Calu3 (cell line): ENCODE measurements at regions not wholly inside any gene's neighbourhood (a gene's known extent, or its start where the extent isn't known, plus 50 kb on each side); places are given as distances from the start of the nearest gene placed in this dataset.

ENCODE experiments used
- BruUV-seq: library from RNA; stranded (reverse); fragments of 400-500 nt; replicated peaks from 2 replicates; lab custom pipeline; 2021; lab: Mats Ljungman, UMichigan
- CTCF ChIA-PET: fragments of 300-600 bp; sonication (Branson Sonifier 250); formaldehyde crosslinking; loops from one replicate; lab custom pipeline; 2022; ENCODE audit warnings: antibody characterized with exemption; lab: Charles Lee
- DNase-seq: peaks from one replicate; pipeline ENCODE4 v3.0.0; 2022
- H3K27ac Mint-ChIP-seq: one replicate; pipeline ENCODE4 v1.8.0; 2022; ENCODE audit warnings: mixed read lengths; ENCODE audit not compliant: unreplicated experiment
- H3K27me3 Mint-ChIP-seq: one replicate; pipeline ENCODE4 v1.8.0; 2022; ENCODE audit warnings: mixed read lengths; ENCODE audit not compliant: unreplicated experiment
- H3K36me3 Mint-ChIP-seq: one replicate; pipeline ENCODE4 v1.8.0; 2022; ENCODE audit warnings: mild to moderate bottlenecking, moderate library complexity, mixed read lengths; ENCODE audit not compliant: insufficient read depth, unreplicated experiment
- H3K4me1 Mint-ChIP-seq: one replicate; pipeline ENCODE4 v1.8.0; 2022; ENCODE audit warnings: mild to moderate bottlenecking, low read depth, mixed read lengths; ENCODE audit not compliant: unreplicated experiment
- H3K4me3 Mint-ChIP-seq: one replicate; pipeline ENCODE4 v1.8.0; 2022; ENCODE audit warnings: mild to moderate bottlenecking, low read depth, moderate library complexity, mixed read lengths; ENCODE audit not compliant: unreplicated experiment
- H3K9me3 Mint-ChIP-seq: one replicate; pipeline ENCODE4 v1.8.0; 2022; ENCODE audit warnings: low read depth, mixed read lengths; ENCODE audit not compliant: unreplicated experiment
- intact Hi-C: fragments of 100-400 bp; cut with micrococcal nuclease; formaldehyde crosslinking; loops from one replicate; pipeline ENCODE4 v1.10.0; 2022; ENCODE audit not compliant: unreplicated experiment
- TF ChIP-seq, protein P1 (sequence below): fragments of 200-600 bp; IDR thresholded peaks from one replicate; pipeline ENCODE4 v1.8.0; 2022; ENCODE audit warnings: antibody characterized with exemption; ENCODE audit not compliant: unreplicated experiment

DNA sequence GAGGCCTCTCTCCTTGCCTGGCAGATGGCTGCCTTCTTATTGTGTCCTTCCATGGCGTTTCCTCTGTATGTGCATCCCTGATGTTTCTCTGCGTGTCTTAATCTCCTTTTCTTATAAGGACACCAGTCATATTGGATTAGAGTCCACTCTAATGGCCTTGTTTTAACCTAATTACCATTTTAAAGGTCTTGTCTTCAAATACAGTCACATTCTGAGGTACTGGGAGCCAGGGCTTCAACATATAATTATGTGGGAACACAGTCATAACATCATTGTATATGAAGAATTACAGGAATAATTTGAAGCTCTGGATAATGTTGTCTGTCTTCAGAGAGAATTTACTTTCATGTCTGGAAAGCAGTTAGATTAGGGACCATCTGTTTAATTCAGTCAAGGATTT, 56.4 kb upstream of the PTGFR start:
- no peaks in the 10 kb centered on the region for H3K27me3 Mint-ChIP-seq
- H3K36me3 Mint-ChIP-seq: no peaks in the 10 kb centered on the region
- no peak for DNase-seq
- BruUV-seq: no TSS peak
- TF ChIP-seq, protein P1, sequence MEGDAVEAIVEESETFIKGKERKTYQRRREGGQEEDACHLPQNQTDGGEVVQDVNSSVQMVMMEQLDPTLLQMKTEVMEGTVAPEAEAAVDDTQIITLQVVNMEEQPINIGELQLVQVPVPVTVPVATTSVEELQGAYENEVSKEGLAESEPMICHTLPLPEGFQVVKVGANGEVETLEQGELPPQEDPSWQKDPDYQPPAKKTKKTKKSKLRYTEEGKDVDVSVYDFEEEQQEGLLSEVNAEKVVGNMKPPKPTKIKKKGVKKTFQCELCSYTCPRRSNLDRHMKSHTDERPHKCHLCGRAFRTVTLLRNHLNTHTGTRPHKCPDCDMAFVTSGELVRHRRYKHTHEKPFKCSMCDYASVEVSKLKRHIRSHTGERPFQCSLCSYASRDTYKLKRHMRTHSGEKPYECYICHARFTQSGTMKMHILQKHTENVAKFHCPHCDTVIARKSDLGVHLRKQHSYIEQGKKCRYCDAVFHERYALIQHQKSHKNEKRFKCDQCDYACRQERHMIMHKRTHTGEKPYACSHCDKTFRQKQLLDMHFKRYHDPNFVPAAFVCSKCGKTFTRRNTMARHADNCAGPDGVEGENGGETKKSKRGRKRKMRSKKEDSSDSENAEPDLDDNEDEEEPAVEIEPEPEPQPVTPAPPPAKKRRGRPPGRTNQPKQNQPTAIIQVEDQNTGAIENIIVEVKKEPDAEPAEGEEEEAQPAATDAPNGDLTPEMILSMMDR: no peak
- no peak overlapping the region for H3K27ac Mint-ChIP-seq
- intact Hi-C loops: no loop called here
- H3K9me3 Mint-ChIP-seq: no peaks in the 10 kb centered on the region
- no peak overlapping the region for H3K4me3 Mint-ChIP-seq
- no peaks in the 10 kb centered on the region for H3K4me1 Mint-ChIP-seq
- CTCF ChIA-PET: no interaction called here

DNA sequence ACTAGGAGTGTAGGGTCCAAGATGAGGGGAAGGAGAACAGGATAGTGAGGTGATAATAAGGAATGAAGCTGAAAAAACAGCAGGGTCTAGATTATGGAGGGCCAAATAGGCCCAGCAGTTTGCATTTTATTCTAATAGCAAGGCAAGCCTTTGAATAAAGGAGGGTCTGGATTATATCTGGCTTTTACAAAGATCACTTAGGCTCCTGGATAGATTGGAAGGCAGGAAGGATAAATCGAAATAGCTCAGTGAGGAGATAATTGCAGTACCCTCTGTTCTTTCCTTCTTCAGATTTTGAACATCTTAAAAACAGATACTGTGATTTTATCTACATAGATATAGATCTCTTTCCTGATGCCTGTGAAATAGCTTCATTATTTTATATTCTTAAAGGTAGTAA, 53.8 kb upstream of the PTGFR start:
- H3K4me3 Mint-ChIP-seq: no peak overlapping the region
- TF ChIP-seq, protein P1: no peak
- H3K27ac Mint-ChIP-seq: no peak overlapping the region
- BruUV-seq: no TSS peak
- H3K36me3 Mint-ChIP-seq: no peaks in the 10 kb centered on the region
- CTCF ChIA-PET: no interaction called here
- H3K4me1 Mint-ChIP-seq: peaks cover 7% of the 10 kb centered on the region
- no peaks in the 10 kb centered on the region for H3K27me3 Mint-ChIP-seq
- intact Hi-C loops: no loop called here
- no peaks in the 10 kb centered on the region for H3K9me3 Mint-ChIP-seq
- DNase-seq: no peak

DNA sequence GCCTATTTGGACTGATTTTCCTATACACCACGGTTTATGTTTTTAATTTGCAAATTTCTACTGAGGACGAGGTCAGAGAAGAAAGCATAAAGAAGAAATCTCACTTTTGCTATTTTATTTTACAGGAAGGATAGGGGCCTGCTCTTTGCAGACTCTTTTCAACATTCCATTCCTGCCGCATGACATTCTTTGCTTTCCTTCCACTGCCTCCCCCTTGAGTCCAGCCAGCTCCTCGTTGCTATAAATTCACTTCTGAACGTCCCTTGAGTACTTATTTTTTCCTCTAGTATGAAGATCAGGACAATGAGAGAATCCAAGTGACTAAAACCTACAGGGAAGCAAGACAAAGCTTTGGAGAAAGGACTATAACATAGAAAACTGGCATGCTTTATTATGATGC, 53.4 kb upstream of the PTGFR start:
- no peak for DNase-seq
- Mint-ChIP-seq H3K36me3 (no peaks in the 10 kb centered on the region), H3K4me3 (no peak overlapping the region), H3K27me3 (no peaks in the 10 kb centered on the region), H3K9me3 (no peaks in the 10 kb centered on the region), H3K27ac (no peak overlapping the region), H3K4me1 (peaks cover 7% of the 10 kb centered on the region)
- CTCF ChIA-PET: no interaction called here
- BruUV-seq: no TSS peak
- TF ChIP-seq, protein P1: no peak
- intact Hi-C loops: no loop called here

DNA sequence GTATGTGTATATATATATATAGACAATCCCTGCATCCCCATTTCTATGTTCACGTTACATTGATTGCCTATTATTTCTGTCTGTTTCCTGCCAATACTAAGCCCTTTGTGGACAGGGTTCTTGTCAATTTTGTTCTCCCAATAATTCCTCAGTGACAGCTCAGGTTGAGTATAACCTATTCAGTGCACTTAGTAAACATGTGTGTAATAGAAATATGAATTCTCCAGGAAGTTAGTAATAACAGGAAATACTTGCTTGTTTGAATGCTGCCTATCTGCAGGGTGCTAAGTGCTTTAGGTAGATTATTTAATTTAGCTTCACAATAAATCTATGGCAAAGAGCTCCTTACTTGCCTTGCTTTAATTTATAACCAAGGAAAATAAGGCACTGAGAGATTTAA, 52.8 kb upstream of the PTGFR start:
- CTCF ChIA-PET: no interaction called here
- no peak overlapping the region for H3K4me3 Mint-ChIP-seq
- no peaks in the 10 kb centered on the region for H3K9me3 Mint-ChIP-seq
- no TSS peak for BruUV-seq
- TF ChIP-seq, protein P1: no peak
- H3K27ac Mint-ChIP-seq: no peak overlapping the region
- no peak for DNase-seq
- H3K36me3 Mint-ChIP-seq: no peaks in the 10 kb centered on the region
- no peaks in the 10 kb centered on the region for H3K27me3 Mint-ChIP-seq
- intact Hi-C loops: no loop called here
- peaks cover 7% of the 10 kb centered on the region for H3K4me1 Mint-ChIP-seq
